GM12878 (cell line): ENCODE measurements at regions not wholly inside any gene's neighbourhood (a gene's known extent, or its start where the extent isn't known, plus 50 kb on each side); places are given as distances from the start of the nearest gene placed in this dataset.

Source experiments
- ATAC-seq: fragments of 200-7000 bp; cut with Tn5 transposase; 3 replicates; pipeline ENCODE4 v1.9.1; 2020; ENCODE audit warnings: mild to moderate bottlenecking, moderate library complexity
- BruUV-seq: library from RNA; stranded (reverse); fragments of 400-500 nt; replicated peaks from 2 replicates; lab custom pipeline; 2021; lab: Mats Ljungman, UMichigan
- CTCF ChIA-PET: fragments of 300-600 bp; sonication (Branson Sonifier 250); formaldehyde crosslinking; extraction: SDS; loops from one replicate; lab custom pipeline; 2021; ENCODE audit warnings: inconsistent platforms; lab: Yijun Ruan, JAX
- POLR2A ChIA-PET: fragments of 350-600 bp; formaldehyde crosslinking; extraction: SDS; loops from one replicate; lab custom pipeline; 2021; ENCODE audit warnings: inconsistent platforms; lab: Charles Lee
- RAD21 ChIA-PET: fragments of 300-600 bp; sonication (Branson Sonifier 250); formaldehyde crosslinking; loops from one replicate; lab custom pipeline; 2023; ENCODE audit warnings: antibody characterized with exemption; ENCODE audit not compliant: unreplicated experiment; lab: Charles Lee
- SMC1A ChIA-PET: fragments of 300-600 bp; sonication (Branson Sonifier 250); formaldehyde crosslinking; loops from one replicate; lab custom pipeline; 2023; ENCODE audit not compliant: unreplicated experiment, uncharacterized antibody; lab: Charles Lee
- DNase-seq: peaks from one replicate; pipeline ENCODE4 v3.0.0-alpha.2; 2011; ENCODE audit warnings: low read depth, low spot score
- FAIRE-seq: peaks from 3 replicates; lab custom pipeline; 2011; peaks lifted over from hg19 to GRCh38; lab: Jason Lieb, UNC
- H2AFZ ChIP-seq: 2 replicates; pipeline ENCODE4 v1.6.0; 2011; ENCODE audit warnings: low read depth, low read length, control low read depth; ENCODE audit not compliant: control insufficient read depth
- H3K27ac ChIP-seq: 2 replicates; pipeline ENCODE4 v1.5.1; 2011; ENCODE audit warnings: control low read depth; ENCODE audit not compliant: control insufficient read depth, insufficient read depth
- H3K27me3 ChIP-seq, 2 experiments: replicated peaks in 1 of 2; 2 replicates each; pipeline versions ENCODE4 v1.6.0 to v1.6.1; 2011; ENCODE audit warnings: low read length in 1 of 2; ENCODE audit not compliant: control insufficient read depth in 2 of 2, insufficient read depth in 2 of 2
- H3K36me3 ChIP-seq, 2 experiments: 2 replicates each; pipeline ENCODE4 v1.5.1; 2011; ENCODE audit warnings: low read length in 1 of 2; ENCODE audit not compliant: control insufficient read depth in 2 of 2, insufficient read depth in 2 of 2
- H3K4me1 ChIP-seq: 2 replicates; pipeline ENCODE4 v1.6.1; 2011; ENCODE audit warnings: mild to moderate bottlenecking, low read length, moderate library complexity, mixed read lengths; ENCODE audit not compliant: control insufficient read depth, insufficient read depth
- H3K4me2 ChIP-seq: 2 replicates; pipeline ENCODE4 v1.6.0; 2011; ENCODE audit warnings: control low read depth; ENCODE audit not compliant: control insufficient read depth, insufficient read depth
- H3K4me3 ChIP-seq: fragments of 200-600 bp; sonication (generic); 2 replicates; pipeline ENCODE4 v1.5.1; 2016
- H3K79me2 ChIP-seq: 2 replicates; pipeline ENCODE4 v1.6.0; 2011; ENCODE audit warnings: low read length; ENCODE audit not compliant: control insufficient read depth, insufficient read depth
- H3K9ac ChIP-seq: 2 replicates; pipeline ENCODE4 v1.8.0; 2011; ENCODE audit warnings: low read length, control low read depth, mixed read lengths; ENCODE audit not compliant: control insufficient read depth, insufficient read depth
- H3K9me3 ChIP-seq: replicated peaks from 3 replicates; pipeline ENCODE4 v1.5.1; 2011; ENCODE audit warnings: mild to moderate bottlenecking, low read length; ENCODE audit not compliant: control insufficient read depth, insufficient read depth
- H4K20me1 ChIP-seq: 2 replicates; pipeline ENCODE4 v1.6.0; 2011; ENCODE audit not compliant: control insufficient read depth, insufficient read depth
- KAT2A ChIP-seq: conservative IDR thresholded peaks from 2 replicates; pipeline ENCODE4 v1.6.1; 2011; ENCODE audit warnings: low read depth, low read length; ENCODE audit not compliant: control insufficient read depth
- ZNF592 ChIP-seq: fragments of 450-650 bp; IDR thresholded peaks from 2 replicates; pipeline ENCODE4 v1.6.1; 2017; ENCODE audit warnings: mild to moderate bottlenecking, moderate library complexity
- WGBS: methylation state at CpG from one replicate; pipeline ENCODE4 v1.1.6; 2016; ENCODE audit warnings: low lambda C conversion rate; ENCODE audit not compliant: insufficient replicate concordance, insufficient coverage; ENCODE audit errors: missing lambda C conversion rate; 5-methylcytosine and 5-hydroxymethylcytosine counted together
- in situ Hi-C: fragments of 300-500 bp; cut with MboI; formaldehyde crosslinking; loops from 9 replicates; pipeline ENCODE4 v1.14.3; 2018; ENCODE audit warnings: mixed read lengths
- intact Hi-C: fragments of 100-400 bp; cut with micrococcal nuclease; formaldehyde crosslinking; loops from one replicate; pipeline ENCODE4 v1.14.2; 2022; ENCODE audit not compliant: unreplicated experiment

GRCh38 chr11:116368784-116369183, 404.0 kb downstream of the BUD13 start:
- FAIRE-seq = no peak

More at GRCh38 chr11:116368784-116369183, 404.0 kb downstream of the BUD13 start:
- Histone ChIP-seq H2AFZ (no peak overlapping the region), H3K4me1 (no peaks in the 10 kb centered on the region), H3K4me2 (no peak overlapping the region), H3K36me3 (no peaks in the 10 kb centered on the region), H3K27me3 (peaks cover 0 to 2% of the 10 kb centered on the region in 2 experiments; a peak in 3 of 4 replicates), H3K27ac (no peak overlapping the region), H3K79me2 (no peaks in the 10 kb centered on the region), H3K9me3 (no peaks in the 10 kb centered on the region), H3K9ac (no peak overlapping the region), H4K20me1 (no peaks in the 10 kb centered on the region), H3K4me3 (no peak overlapping the region)
- no peak for ATAC-seq
- ChIA-PET POLR2A (no interaction called here), SMC1A (no interaction called here), RAD21 (no interaction called here), CTCF (interaction anchor here (1.1 kb wide), 1 partner anchor 12 kb away, joined by 3 read pairs; no protein-coding TSS in a partner anchor)
- no peak for DNase-seq
- in situ Hi-C loops = no loop called here
- no peak for TF ChIP-seq KAT2A
- no peak for TF ChIP-seq ZNF592
- intact Hi-C loops = no loop called here
- 50% methylated on average over 5 of the region's 5 CpGs for WGBS
- BruUV-seq = no TSS peak
